OCI-LY1 (cell line): ENCODE measurements at regions not wholly inside any gene's neighbourhood (a gene's known extent, or its start where the extent isn't known, plus 50 kb on each side); places are given as distances from the start of the nearest gene placed in this dataset.

Experiments
- H2AFZ ChIP-seq: fragments of 200-600 bp; sonication (generic), shearing (Covaris generic); 2 replicates; pipeline ENCODE4 v1.6.0; 2014; ENCODE audit warnings: antibody characterized with exemption, mild to moderate bottlenecking, low read length
- H3F3A ChIP-seq: fragments of 200-600 bp; sonication (generic), shearing (Covaris generic); 2 replicates; pipeline ENCODE4 v1.6.0; 2014; ENCODE audit warnings: mild to moderate bottlenecking, antibody characterized with exemption, low read length, moderate library complexity; ENCODE audit not compliant: insufficient read depth
- H3K27ac ChIP-seq: fragments of 200-600 bp; sonication (generic); 2 replicates; pipeline ENCODE4 v1.5.1; 2014; ENCODE audit warnings: low read length, mixed run types, mild to moderate bottlenecking, low read depth; ENCODE audit not compliant: poor library complexity, severe bottlenecking
- H3K27me3 ChIP-seq: fragments of 200-600 bp; sonication (generic); 2 replicates; pipeline ENCODE4 v1.6.0; 2014; ENCODE audit warnings: antibody characterized with exemption, mild to moderate bottlenecking, low read length, moderate library complexity; ENCODE audit not compliant: insufficient read depth
- H3K36me3 ChIP-seq: fragments of 200-600 bp; sonication (generic); 2 replicates; pipeline ENCODE4 v1.6.1; 2014; ENCODE audit warnings: mild to moderate bottlenecking, antibody characterized with exemption, low read length, moderate library complexity, mixed read lengths; ENCODE audit not compliant: insufficient read depth
- H3K4me1 ChIP-seq: fragments of 200-600 bp; sonication (generic); 2 replicates; pipeline ENCODE4 v1.5.1; 2014; ENCODE audit warnings: mild to moderate bottlenecking, low read length, moderate library complexity; ENCODE audit not compliant: insufficient read depth, severe bottlenecking
- H3K4me2 ChIP-seq: fragments of 200-600 bp; sonication (generic), shearing (Covaris generic); 2 replicates; pipeline ENCODE4 v1.6.1; 2014; ENCODE audit warnings: low read length
- H3K4me3 ChIP-seq: fragments of 200-600 bp; sonication (generic); 2 replicates; pipeline ENCODE4 v1.5.1; 2014; ENCODE audit warnings: low read length, low read depth, mild to moderate bottlenecking, mixed read lengths; ENCODE audit not compliant: poor library complexity, severe bottlenecking
- H3K79me2 ChIP-seq: fragments of 200-600 bp; shearing (Covaris generic); 2 replicates; pipeline ENCODE4 v1.6.1; 2016; ENCODE audit warnings: mixed run types, low read length, mixed read lengths; ENCODE audit not compliant: insufficient read depth
- H3K9ac ChIP-seq: fragments of 200-600 bp; sonication (generic), shearing (Covaris generic); 2 replicates; pipeline ENCODE4 v1.6.1; 2014; ENCODE audit warnings: mild to moderate bottlenecking, low read length, mixed read lengths
- H3K9me2 ChIP-seq: fragments of 200-600 bp; sonication (generic), shearing (Covaris generic); 2 replicates; pipeline ENCODE4 v1.6.1; 2014; ENCODE audit warnings: low read depth, mild to moderate bottlenecking, low read length, mixed read lengths
- H3K9me3 ChIP-seq: fragments of 200-600 bp; shearing (Covaris generic); 2 replicates; pipeline ENCODE4 v1.6.1; 2014; ENCODE audit warnings: low read length, mixed read lengths
- H4K20me1 ChIP-seq: fragments of 200-600 bp; sonication (generic), shearing (Covaris generic); 2 replicates; pipeline ENCODE4 v1.6.0; 2016; ENCODE audit warnings: mild to moderate bottlenecking, low read length; ENCODE audit not compliant: insufficient read depth
- CTCF ChIP-seq: fragments of 200-600 bp; sonication (generic), shearing (Covaris generic); IDR thresholded peaks from 2 replicates; pipeline ENCODE4 v1.5.1; 2017; ENCODE audit warnings: mild to moderate bottlenecking, antibody characterized with exemption, low read length, moderate library complexity, mixed read lengths
- EZH2 ChIP-seq: fragments of 200-600 bp; sonication (generic), shearing (Covaris generic); IDR thresholded peaks from 2 replicates; pipeline ENCODE4 v1.8.0; 2017; ENCODE audit warnings: borderline replicate concordance, mixed run types, mild to moderate bottlenecking, antibody characterized with exemption, low read length, moderate library complexity, mixed read lengths

GRCh38 chr20:10777710-10778109 lies 103.9 kb upstream of the JAG1 start:
- H2AFZ ChIP-seq, result no peak overlapping the region
- no peaks in the 10 kb centered on the region for H3K27me3 ChIP-seq
- H3K79me2 ChIP-seq, result no peaks in the 10 kb centered on the region
- TF ChIP-seq EZH2 (no peak), CTCF (no peak)
- no peak overlapping the region for H3K4me2 ChIP-seq
- H3K36me3 ChIP-seq, result no peaks in the 10 kb centered on the region
- no peaks in the 10 kb centered on the region for H3K9me2 ChIP-seq
- no peaks in the 10 kb centered on the region for H3F3A ChIP-seq
- H3K9me3 ChIP-seq, result no peaks in the 10 kb centered on the region
- H4K20me1 ChIP-seq, result no peaks in the 10 kb centered on the region
- no peak overlapping the region for H3K4me3 ChIP-seq
- no peaks in the 10 kb centered on the region for H3K4me1 ChIP-seq
- no peak overlapping the region for H3K9ac ChIP-seq
- no peak overlapping the region for H3K27ac ChIP-seq

- Histone ChIP-seq H3K4me2 (no peak overlapping the region), H2AFZ (no peak overlapping the region), H3K27me3 (no peaks in the 10 kb centered on the region), H3K27ac (no peak overlapping the region), H4K20me1 (no peaks in the 10 kb centered on the region), H3K4me3 (no peak overlapping the region), H3F3A (no peaks in the 10 kb centered on the region), H3K36me3 (no peaks in the 10 kb centered on the region), H3K9me2 (no peaks in the 10 kb centered on the region), H3K9ac (no peak overlapping the region), H3K79me2 (no peaks in the 10 kb centered on the region), H3K4me1 (no peaks in the 10 kb centered on the region), H3K9me3 (no peaks in the 10 kb centered on the region)
- TF ChIP-seq CTCF, result no peak
- TF ChIP-seq EZH2, result no peak
Measured at GRCh38 chr20:10779911-10780310, 106.1 kb upstream of the JAG1 start.

- H3K9me2 ChIP-seq, result no peaks in the 10 kb centered on the region
- no peaks in the 10 kb centered on the region for H4K20me1 ChIP-seq
- no peaks in the 10 kb centered on the region for H3K27me3 ChIP-seq
- H3K36me3 ChIP-seq, result no peaks in the 10 kb centered on the region
- no peaks in the 10 kb centered on the region for H3K4me1 ChIP-seq
- no peak overlapping the region for H3K4me3 ChIP-seq
- no peak overlapping the region for H3K9ac ChIP-seq
- no peaks in the 10 kb centered on the region for H3K9me3 ChIP-seq
- no peak overlapping the region for H3K4me2 ChIP-seq
- H3F3A ChIP-seq, result no peaks in the 10 kb centered on the region
- H3K27ac ChIP-seq, result no peak overlapping the region
- H2AFZ ChIP-seq, result no peak overlapping the region
- no peaks in the 10 kb centered on the region for H3K79me2 ChIP-seq
- TF ChIP-seq CTCF (no peak), EZH2 (no peak)
Measured at GRCh38 chr20:10780901-10781300, 107.1 kb upstream of the JAG1 start.
